Activated T-helper 9 cell treated with anti-CD3 and anti-CD28 coated beads, Interleukin-2, amount 50 U/mL, for 16 hours (primary cell): ENCODE measurements at regions not wholly inside any gene's neighbourhood (a gene's known extent, or its start where the extent isn't known, plus 50 kb on each side); places are given as distances from the start of the nearest gene placed in this dataset.
"Not testable (repeated sequence)": the region's sequence is repeated elsewhere in the genome, so short reads cannot be mapped to it uniquely, and the experiment has no call there.

Source experiments
- DNase-seq: peaks from one replicate; pipeline ENCODE4 v3.0.0-alpha.2; 2020; ENCODE audit warnings: low read depth

- no peak for DNase-seq
Measured at GRCh38 chr2:16755442-16755841, 89.8 kb upstream of the CYRIA start.

- DNase-seq = not testable (repeated sequence)
Measured at GRCh38 chr2:16753025-16753424, 87.4 kb upstream of the CYRIA start.

GRCh38 chr2:16750925-16751214 is 85.2 kb upstream of the CYRIA start:
- DNase-seq = not testable (repeated sequence)

GRCh38 chr2:16750175-16750924 is 84.7 kb upstream of the CYRIA start:
- no peak for DNase-seq

- not testable (repeated sequence) for DNase-seq
Measured at GRCh38 chr2:16748511-16749266, 83.1 kb upstream of the CYRIA start.

GRCh38 chr2:16747689-16748088 is 82.1 kb upstream of the CYRIA start:
- DNase-seq = no peak

- DNase-seq = no peak
Measured at GRCh38 chr2:16747257-16747656, 81.6 kb upstream of the CYRIA start.

- no peak for DNase-seq
Measured at GRCh38 chr2:16746833-16747232, 81.2 kb upstream of the CYRIA start.

- DNase-seq = no peak
Measured at GRCh38 chr2:16746329-16746728, 80.7 kb upstream of the CYRIA start.

- no peak for DNase-seq
Measured at GRCh38 chr2:16745466-16745865, 79.8 kb upstream of the CYRIA start.

- no peak for DNase-seq
Measured at GRCh38 chr2:16744521-16744920, 78.9 kb upstream of the CYRIA start.

GRCh38 chr2:16742026-16742425 is 76.4 kb upstream of the CYRIA start:
- no peak for DNase-seq

- DNase-seq = no peak
Measured at GRCh38 chr2:16741498-16741897, 75.9 kb upstream of the CYRIA start.

GRCh38 chr2:16739778-16740581 is 74.3 kb upstream of the CYRIA start:
- DNase-seq = no peak

- no peak for DNase-seq
Measured at GRCh38 chr2:16738361-16739225, 73.0 kb upstream of the CYRIA start.

- no peak for DNase-seq
Measured at GRCh38 chr2:16737812-16738211, 72.2 kb upstream of the CYRIA start.

- DNase-seq = no peak
Measured at GRCh38 chr2:16736633-16737032, 71.0 kb upstream of the CYRIA start.

- no peak for DNase-seq
Measured at GRCh38 chr2:16729335-16729734, 63.7 kb upstream of the CYRIA start.

- no peak for DNase-seq
Measured at GRCh38 chr2:16728351-16729136, 62.9 kb upstream of the CYRIA start.

- DNase-seq = not testable (repeated sequence)
Measured at GRCh38 chr2:16727849-16728248, 62.2 kb upstream of the CYRIA start.

- no peak for DNase-seq
Measured at GRCh38 chr2:16727256-16727655, 61.6 kb upstream of the CYRIA start.
